Fibroblast of skin of abdomen (primary cell): ENCODE measurements at regions not wholly inside any gene's neighbourhood (a gene's known extent, or its start where the extent isn't known, plus 50 kb on each side); places are given as distances from the start of the nearest gene placed in this dataset.
"Not testable (repeated sequence)": the region's sequence is repeated elsewhere in the genome, so short reads cannot be mapped to it uniquely, and the experiment has no call there.

Experiments used
- DNase-seq: peaks from one replicate; pipeline ENCODE4 v3.0.0-alpha.2; 2013

DNA sequence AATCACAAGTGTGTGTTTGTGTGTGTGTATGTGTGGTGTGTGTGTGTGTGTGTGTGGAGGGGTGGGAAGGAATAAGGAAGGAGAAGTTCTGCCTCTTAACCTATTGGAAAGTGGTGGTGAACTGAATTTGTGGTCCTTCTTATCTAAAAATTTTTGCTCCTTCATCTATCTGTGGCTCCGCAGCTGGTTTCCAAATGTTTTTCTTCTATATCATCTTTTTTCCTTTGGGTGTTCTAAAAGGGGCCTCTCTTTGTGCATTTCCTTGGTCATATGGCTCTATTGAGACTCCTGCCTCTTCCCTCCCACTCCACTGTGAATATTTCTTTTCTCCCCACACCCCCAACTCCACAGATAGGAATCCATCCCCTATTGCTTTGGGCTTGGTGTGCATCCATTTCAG is 254.9 kb upstream of the CWC22 start:
- DNase-seq: no peak

DNA sequence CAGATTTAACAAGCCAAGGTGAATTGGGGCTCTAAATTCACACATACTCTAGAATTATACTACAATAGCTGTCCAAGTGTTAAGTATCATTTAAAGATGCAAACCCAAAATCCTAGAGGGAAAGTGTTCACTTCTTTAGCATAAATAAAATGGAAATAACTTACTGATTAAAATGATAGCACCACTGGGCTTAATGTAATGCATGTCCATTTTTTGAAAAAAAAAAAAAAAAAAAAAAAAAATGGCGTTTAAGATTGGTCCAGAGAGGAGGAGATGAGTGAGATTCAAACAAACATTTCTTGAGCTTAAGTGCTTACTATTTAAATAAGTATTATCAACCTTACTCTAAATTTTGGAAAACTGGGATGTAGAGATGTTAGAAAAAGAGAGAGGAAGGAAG is 251.5 kb upstream of the CWC22 start:
- DNase-seq: no peak

DNA sequence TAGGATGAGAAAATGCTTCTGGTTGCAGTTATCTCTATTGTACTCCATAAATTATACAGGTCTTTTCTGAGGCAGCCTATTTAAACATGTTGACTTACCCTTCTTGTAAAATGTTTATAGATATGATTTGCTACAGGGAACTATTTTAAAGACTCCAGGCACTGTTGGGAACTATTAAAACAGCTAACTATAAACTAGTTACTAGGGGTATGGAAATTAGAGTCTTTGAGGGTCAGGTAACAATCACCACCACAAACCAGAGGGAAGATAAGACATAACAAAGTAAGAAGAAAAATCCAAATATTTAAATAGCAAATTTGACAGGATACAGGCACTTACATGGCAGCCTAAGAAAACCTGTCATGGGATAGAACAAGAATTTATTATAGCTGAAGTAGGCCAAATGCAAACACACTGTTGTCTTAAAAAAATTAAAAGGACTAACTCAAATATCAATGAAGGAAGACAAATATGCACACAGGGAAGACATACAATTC is 251.0 kb upstream of the CWC22 start:
- no peak for DNase-seq

DNA sequence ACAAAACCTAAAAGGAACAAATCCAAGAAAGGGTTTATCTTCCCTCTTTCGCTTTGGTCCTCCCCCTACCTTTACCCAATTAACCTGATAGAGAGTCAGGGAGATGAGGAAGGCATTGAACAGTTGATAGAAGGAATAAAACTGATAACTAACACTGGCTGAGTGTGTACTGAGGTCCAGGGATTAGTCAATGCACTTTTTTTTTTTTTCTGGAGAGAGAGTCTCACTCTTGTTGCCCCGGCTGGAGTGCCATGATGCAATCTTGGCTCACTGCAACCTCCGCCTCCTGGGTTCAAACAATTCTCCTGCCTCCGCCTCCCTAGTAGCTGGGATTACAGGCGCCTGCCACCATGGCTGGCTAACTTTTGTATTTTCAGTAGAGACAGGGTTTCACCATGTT is 250.2 kb upstream of the CWC22 start:
- DNase-seq: no peak

DNA sequence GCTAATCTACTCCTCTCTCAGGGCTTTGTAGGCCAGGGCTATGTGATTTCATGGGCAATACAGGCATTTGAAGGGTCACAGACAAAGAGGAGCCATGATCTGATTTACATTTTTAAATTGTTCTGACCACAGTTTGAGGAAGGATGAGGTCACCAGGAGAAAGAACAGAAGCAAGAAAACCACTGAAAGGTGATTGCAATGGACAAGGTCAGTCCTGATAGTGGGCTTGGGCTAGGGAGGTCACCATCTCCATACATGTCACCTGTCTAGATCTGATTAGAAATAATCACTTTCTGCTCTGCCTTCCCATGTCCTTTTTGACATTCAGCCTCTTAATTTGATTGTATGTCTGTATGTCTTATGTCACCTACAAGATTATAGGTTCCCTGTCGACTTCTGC is 248.9 kb upstream of the CWC22 start:
- no peak for DNase-seq

DNA sequence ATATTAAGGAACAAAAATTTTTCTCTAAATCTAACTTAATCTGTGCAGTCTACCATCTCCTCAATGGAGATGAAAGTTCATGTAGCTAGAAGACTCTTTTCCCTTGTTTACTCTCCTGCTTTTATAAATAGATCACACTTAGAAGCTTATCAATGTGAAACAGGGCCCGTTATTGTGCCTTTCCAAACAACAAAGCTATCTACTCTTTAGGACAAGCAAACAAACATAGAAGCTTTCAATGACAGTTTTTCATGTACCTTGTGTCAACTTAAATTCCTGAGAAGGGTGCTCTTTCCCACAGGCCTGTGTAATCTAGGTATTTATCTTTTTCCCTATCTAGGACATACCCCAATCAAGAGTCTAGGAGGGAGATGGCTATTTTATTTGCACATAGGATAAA is 247.8 kb upstream of the CWC22 start:
- DNase-seq: no peak

DNA sequence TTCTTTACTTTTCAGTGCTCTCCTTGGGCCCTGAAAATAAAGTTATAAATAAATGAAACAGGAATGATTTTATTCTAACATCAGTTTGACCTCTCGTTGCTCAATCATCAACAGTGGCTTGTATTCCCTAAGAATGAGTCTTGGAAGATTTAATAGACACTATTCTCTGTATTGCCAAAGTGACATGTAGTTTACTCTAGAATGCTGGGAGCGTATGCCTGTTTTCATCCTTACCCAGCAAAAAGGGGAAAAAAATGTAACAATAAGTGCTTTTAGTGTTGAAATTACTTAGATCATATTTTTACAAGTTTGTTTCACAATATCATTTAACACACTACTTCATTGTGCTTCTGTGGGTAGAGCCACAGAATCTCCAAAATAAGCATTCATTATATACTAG is 240.6 kb upstream of the CWC22 start:
- DNase-seq: no peak

DNA sequence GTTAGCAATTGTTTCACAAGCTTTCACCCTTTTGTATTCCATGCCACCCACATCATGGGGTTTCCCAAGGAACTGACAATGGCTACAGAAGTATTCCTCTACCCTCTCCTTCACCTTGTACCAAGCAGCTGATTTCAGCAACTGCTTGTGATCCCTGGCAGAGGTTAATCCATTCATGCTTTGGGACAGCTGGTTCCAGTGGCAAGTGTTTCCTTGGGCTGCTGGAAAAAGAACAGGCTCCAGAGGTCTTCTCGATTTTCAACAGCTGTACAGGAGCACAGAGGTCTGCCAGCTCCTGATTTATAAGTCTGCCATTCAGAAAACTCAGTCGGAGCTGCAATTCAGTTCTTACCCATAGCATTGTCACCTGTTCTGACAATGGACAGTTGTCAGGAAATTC is 239.2 kb upstream of the CWC22 start:
- no peak for DNase-seq

DNA sequence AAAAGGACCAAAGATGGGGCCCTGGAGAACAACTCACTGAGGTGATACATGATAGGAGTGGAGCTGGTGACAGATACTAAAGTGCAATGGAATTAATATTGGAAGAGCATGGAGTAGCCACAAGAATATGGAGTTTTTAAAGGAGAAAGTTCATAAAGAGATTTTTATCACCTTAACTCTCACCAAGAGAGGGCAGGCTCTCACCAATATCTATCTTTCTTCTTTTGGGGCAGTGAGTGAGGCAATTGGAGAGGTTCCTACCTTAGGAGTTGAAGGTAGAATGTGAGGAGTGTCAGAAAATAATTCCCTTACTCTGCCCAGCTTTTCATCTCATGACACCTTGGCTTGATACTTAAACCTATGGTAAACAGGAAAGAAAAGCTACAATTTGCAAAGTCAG is 233.7 kb upstream of the CWC22 start:
- peak; percentile 8 for DNase-seq

DNA sequence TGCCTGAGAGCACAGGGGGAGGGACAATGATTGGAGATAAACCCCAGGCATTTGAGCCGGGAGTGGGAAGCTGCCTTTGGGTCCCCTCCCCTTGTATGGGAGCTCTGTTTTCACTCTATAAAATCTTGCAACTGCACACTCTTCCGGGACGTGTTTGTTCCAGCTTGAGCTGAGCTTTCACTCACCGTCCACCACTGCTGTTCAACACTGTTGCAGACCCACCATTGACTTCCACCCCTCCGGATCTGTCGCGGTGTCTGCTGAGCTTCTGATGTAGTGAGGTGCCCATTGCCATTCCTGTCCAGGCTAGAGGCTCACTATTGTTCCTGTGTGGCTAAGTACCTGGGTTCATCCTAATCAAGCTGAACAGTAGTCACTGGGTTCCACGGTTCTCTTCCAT is 231.6 kb upstream of the CWC22 start:
- no peak for DNase-seq

DNA sequence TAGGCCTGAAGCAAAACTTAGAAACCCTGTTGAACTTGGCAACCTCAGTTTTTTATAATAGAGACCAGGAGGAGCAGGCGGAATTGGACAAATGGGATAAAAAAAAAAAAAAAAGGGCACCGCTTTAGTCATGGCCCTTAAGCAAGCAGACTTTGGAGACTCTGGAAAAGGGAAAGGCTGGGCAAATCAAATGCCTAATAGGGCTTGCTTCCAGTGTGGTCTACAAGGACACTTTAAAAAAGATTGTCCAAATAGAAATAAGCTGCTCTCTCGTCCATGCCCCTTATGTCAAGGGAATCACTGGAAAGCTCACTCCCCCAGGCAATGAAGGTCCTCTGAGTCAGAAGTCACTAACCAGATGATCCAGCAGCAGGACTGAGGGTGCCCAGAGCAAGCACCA is 229.0 kb upstream of the CWC22 start:
- DNase-seq: not testable (repeated sequence)

DNA sequence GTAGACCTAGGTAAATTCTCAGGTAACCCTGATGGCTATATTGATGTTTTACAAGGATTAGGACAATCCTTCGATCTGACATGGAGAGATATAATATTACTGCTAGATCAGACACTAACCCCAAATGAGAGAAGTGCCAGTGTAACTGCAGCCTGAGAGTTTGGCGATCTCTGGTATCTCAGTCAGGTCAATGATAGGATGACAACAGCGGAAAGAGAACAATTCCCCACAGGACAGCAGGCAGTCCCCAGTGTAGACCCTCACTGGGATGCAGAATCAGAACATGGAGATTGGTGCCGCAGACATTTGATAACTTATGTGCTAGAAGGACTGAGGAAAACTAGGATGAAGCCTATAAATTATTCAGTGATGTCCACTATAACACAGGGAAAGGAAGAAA is 228.4 kb upstream of the CWC22 start:
- DNase-seq: not testable (repeated sequence)

DNA sequence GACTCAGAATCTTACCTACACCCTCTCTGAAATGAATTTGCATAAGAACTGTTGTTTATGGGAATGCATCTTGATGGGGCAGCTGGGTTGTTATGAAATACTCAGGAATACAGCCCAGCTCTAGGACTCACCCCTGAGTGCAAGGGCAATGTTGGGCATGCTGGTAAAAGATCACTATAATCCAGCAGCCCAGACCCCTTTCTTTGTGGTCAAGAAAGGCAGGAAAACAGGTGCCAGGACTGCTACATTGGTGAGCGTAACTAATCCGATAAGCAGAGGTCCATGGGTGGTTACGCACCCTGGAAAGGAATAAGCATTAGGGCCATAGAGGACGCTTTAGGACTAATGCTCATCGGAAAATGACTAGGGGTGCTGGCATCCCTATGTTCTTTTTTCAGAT is 227.9 kb upstream of the CWC22 start:
- not testable (repeated sequence) for DNase-seq

DNA sequence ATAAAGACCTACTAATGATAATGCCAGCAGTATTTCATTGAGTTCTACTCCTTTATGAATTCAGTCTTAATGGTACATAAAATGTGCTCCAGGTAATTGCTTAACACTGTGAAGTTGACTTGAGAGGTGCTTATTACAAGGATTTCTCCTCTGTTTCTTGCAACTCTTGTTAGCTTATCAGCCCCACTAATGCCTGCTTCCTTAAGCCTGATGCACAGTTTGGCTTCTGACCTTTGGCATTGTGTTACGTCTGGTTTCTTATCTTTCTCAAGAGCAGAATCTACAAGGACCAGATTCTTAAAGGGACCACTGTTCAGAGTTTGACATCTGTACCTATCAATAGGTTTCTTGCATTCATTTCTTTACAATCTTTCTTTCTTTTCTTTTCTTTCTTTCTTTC is 223.9 kb upstream of the CWC22 start:
- DNase-seq: no peak

DNA sequence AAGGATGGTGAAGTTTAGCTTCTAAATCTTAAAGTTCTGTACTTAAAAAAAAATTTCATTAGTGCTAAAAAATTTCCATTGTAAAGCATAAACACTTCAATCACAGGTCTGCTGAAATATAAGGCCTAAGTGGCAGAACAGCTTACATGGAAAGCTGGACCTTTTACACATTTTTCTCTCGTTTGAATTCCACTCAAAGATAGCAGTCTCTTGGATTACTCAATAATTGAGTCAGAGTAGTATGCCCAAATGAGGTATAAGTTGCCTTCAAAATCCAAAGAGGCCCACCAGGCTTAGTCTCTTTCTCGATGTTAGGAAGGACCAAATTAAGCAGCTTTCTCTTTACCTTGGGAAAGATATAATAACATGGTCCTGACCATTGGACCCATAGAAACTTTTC is 220.4 kb upstream of the CWC22 start:
- no peak for DNase-seq

DNA sequence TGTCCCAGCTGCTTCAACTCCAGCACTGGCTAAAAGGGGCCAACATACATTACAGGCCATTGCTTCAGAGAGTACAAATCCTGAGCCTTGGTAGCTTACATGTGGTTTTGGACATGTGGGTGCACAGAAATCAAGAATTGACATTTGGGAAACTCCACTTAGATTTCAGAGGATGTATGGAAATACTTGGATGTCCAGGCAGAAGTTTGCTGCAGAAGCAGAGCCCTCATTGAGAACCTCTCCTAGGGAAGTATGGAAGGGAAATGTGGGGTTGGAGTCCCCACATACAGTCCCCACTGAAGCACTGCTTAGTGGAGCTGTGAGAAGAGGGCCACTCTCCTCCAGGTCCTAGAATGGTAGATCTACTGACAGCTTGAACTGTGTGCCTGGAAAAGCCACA is 218.0 kb upstream of the CWC22 start:
- no peak for DNase-seq

DNA sequence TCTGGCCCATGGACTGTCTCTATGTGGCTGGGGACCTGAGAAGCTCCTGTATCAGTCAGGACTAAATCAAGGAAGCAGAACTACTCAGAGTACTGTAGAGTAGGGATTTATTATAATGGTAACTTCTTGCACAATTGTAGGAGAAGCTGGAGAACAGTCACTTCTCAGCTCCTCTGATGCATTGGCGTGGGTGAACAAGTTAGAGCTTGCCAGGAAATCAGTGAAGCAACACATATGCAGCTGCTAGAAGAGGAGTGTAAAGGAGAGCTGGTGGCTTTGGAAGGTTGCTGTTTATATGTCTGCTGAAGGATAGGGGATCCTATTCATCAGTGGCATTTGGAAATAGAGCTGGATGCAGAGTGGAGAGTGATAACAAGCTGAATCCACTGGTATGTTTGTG is 215.5 kb upstream of the CWC22 start:
- peak; percentile 73 for DNase-seq

DNA sequence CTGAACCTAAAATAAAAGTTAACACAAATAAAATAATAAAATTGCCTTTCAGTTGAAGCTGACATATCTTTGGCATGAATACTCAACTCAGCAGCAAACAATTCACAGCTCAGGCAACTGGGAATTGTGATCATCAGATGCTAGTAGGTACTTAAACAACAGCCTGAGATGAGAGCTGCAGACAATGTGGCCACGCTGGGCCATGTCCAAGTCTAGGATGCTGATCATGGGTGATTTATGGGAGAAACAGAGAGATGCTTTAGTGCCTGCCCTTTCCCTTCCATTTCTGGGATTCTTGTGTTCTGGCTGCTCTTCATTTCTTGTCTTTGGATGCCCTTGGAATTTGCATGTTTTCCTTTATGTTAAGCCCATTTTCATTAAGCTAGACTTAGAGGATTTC is 212.4 kb upstream of the CWC22 start:
- DNase-seq: peak; percentile 92

DNA sequence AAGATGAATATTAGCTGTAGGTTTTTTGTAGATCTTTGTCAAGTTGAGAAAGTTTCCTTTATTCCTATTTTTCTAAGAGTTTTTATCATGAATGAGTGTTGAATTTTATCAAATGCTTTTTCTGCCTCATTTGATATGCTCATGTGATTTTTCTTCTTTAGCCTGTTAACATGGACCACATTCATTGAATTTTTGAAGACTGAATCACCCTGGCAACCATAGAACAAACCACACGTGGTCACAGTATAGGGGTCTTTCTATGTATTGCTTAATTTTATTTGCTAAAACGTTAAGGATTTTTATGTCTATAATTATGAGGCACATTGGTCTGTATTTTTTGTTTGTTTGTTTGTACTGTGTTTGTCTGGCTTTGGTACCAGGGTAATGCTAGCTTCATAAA is 201.7 kb upstream of the CWC22 start:
- DNase-seq: peak; percentile 73

DNA sequence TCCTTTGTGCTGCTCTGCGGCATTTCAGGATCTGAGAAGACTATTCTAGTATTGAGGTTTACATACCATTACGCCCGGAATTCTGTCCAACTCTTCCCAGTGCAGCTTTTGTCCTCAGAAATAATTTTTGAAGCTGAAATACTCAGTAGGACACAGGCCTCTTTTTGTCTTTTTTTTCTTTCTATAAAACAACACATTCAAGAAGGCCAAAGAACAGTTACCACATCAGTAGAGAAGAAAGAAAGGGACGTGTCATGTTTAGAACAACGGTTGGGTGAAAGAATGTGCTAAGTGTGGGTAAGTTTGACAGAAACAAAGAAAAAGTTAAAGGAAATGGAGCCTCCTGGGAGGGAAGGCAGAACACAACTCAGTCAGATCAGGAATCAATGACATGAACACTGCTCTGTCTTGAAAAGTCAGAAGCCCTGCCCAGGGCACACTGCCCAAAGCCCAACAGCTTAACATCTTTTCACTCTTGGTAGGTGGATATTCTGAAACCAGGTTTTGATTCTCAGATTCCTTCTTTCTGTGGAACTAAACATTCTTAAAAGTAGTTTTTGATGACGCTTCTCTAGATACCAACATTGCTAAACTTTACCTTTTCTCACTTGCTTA is 198.6 kb upstream of the CWC22 start:
- no peak for DNase-seq

DNA sequence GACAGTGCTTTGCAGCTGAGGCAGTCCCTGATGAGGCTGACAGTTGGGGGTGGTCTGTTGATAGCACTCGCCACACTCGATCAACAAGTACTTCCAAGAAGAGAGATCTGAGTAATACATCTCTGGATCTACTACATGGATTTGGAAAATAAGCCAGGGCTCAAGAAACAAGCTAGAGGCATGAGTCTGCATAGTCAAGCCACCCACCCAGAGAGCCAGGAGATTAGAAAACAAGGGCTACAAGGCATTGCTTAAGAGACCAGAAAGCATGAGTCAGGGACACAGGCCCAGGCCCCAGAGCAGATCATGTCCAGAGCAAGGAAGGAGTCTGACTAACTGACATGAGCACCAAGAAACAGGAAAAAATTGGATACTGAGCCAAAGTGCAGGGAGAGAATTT is 196.9 kb upstream of the CWC22 start:
- peak; percentile 56 for DNase-seq

DNA sequence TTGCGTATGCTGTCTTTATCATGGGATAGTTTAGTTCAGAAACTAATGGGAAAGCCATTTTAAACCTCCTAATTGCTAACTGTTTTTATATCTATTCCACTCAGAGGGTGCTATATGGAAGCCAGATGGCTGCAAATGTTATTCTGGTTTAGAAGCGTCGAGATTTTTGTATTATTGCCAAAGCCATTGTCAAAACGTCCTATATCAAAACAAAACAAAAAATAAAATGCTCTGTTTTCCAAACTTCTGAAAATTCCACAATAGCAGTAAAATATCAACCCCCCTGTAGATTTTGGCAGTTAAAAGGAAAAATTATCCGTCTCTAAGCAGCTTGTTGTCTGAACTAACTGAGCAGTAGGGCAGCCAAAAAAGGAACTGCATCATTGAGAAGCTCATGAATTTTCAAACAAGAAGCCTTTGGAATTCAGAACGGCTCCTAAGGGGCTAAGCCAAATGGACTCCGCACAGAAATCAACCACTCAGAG is 195.4 kb upstream of the CWC22 start:
- DNase-seq: peak; percentile 23

DNA sequence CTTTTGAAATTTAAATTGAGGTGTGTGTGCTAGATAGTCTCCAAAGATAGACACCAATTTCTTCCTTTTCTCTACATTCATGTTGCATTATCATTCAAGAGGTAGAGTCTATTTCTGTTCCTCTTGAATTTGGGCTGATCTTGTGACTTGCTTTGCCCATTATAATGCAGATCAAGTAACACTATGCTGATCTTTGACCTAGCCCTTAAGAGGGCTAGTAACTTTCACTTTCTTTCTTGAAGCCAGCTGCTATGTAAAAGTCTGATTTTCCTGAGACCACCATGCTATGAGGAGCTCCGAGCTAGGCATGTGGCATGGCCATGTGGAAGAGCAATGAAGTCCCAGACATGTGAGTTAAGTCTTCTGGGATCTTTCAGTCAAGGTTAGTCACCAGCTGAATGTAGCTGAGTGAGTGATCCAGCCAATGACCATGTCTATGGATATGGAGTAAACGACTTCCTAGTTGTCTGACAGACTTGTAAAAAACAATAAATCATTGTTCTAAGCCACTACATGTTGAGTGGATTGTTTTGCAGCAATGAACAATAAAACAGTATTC is 189.4 kb upstream of the CWC22 start:
- no peak for DNase-seq

DNA sequence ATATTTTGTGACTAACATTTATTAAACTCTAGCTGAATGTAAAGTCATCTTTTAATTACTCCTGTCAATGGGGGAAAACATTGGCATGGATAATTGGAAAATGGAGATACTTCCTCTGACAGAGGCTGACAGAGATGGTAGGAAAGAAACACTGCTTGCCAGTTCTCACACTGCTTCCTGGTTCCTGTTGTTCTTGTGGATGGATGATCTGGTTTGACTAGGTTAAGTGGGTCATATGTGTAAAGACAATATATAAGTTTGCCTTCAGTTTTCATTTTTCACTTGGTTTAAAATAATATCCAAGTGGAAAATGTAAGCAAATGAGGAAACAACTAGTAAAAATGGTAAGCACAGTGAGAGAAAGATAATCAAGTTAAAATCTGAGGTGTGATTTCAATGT is 188.8 kb upstream of the CWC22 start:
- no peak for DNase-seq
